DND-41 (cell line): ENCODE measurements at regions not wholly inside any gene's neighbourhood (a gene's known extent, or its start where the extent isn't known, plus 50 kb on each side); places are given as distances from the start of the nearest gene placed in this dataset.

ENCODE experiments used
- EZH2 ChIP-seq: IDR thresholded peaks from 3 replicates; pipeline ENCODE4 v1.6.1; 2012; ENCODE audit warnings: borderline replicate concordance, low read depth, mild to moderate bottlenecking, moderate library complexity, low read length, inconsistent platforms; ENCODE audit not compliant: severe bottlenecking
- TF ChIP-seq, protein P1 (sequence below): IDR thresholded peaks from 2 replicates; pipeline ENCODE4 v1.5.1; 2012; ENCODE audit warnings: borderline replicate concordance, low read length, moderate library complexity, mild to moderate bottlenecking; ENCODE audit not compliant: poor library complexity, severe bottlenecking; ENCODE audit errors: extremely low read depth

- TF ChIP-seq, protein P1, sequence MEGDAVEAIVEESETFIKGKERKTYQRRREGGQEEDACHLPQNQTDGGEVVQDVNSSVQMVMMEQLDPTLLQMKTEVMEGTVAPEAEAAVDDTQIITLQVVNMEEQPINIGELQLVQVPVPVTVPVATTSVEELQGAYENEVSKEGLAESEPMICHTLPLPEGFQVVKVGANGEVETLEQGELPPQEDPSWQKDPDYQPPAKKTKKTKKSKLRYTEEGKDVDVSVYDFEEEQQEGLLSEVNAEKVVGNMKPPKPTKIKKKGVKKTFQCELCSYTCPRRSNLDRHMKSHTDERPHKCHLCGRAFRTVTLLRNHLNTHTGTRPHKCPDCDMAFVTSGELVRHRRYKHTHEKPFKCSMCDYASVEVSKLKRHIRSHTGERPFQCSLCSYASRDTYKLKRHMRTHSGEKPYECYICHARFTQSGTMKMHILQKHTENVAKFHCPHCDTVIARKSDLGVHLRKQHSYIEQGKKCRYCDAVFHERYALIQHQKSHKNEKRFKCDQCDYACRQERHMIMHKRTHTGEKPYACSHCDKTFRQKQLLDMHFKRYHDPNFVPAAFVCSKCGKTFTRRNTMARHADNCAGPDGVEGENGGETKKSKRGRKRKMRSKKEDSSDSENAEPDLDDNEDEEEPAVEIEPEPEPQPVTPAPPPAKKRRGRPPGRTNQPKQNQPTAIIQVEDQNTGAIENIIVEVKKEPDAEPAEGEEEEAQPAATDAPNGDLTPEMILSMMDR: no peak
- TF ChIP-seq EZH2: no peak
Measured at GRCh38 chr3:110909839-110910238, 161.8 kb upstream of the NECTIN3 start.
